ENCODE measurements at regions not wholly inside any gene's neighbourhood (a gene's known extent, or its start where the extent isn't known, plus 50 kb on each side); places are given as distances from the start of the nearest gene placed in this dataset.

GRCh38 chr13:62847520-62847919, 1431.9 kb upstream of the PCDH20 start:
- H3K23ac ChIP-seq (ENCODE audit: low read length): no peak overlapping the region
- H3K27me3 ChIP-seq (ENCODE audit: insufficient read depth, low read length, poor library complexity): no peaks in the 10 kb centered on the region
- no peak overlapping the region for H4K5ac ChIP-seq (ENCODE audit: low read length)
- H3K36me3 ChIP-seq (ENCODE audit: control insufficient read depth, insufficient read depth, low read length): no peaks in the 10 kb centered on the region
- H2AK5ac ChIP-seq (ENCODE audit: low read length): no peak overlapping the region
- no peak overlapping the region for H2BK5ac ChIP-seq (ENCODE audit: low read length)
- H3K9ac ChIP-seq (ENCODE audit: low read length): no peak overlapping the region
- no peak overlapping the region for H3K4me3 ChIP-seq (ENCODE audit: low read length)
- H3K4me2 ChIP-seq (ENCODE audit: low read length): no peak overlapping the region
- H3K4ac ChIP-seq (ENCODE audit: low read depth, low read length): no peak overlapping the region
- DNase-seq: no peak
- no peak overlapping the region for H2BK15ac ChIP-seq (replicated peaks; ENCODE audit: low read depth)
- WGBS (ENCODE audit: extremely low coverage, insufficient coverage, low lambda C conversion rate): no CpG with 5 or more reads among the region's 1 CpG
- H3K27ac ChIP-seq (ENCODE audit: low read depth, low read length): no peak overlapping the region
- no peak overlapping the region for H2BK120ac ChIP-seq (ENCODE audit: low read depth, low read length)
- H3K79me1 ChIP-seq (ENCODE audit: low read length): no peaks in the 10 kb centered on the region
- no peak overlapping the region for H3K18ac ChIP-seq (ENCODE audit: low read length)
- H3K56ac ChIP-seq (ENCODE audit: low read length): no peak overlapping the region
- H4K8ac ChIP-seq (ENCODE audit: low read depth, low read length): no peak overlapping the region
- H3K4me1 ChIP-seq (ENCODE audit: control insufficient read depth, low read depth, low read length): no peaks in the 10 kb centered on the region
- H3K79me2 ChIP-seq (ENCODE audit: control insufficient read depth, insufficient read depth, low read length): no peaks in the 10 kb centered on the region

- Histone ChIP-seq H2BK120ac (ENCODE audit: low read depth, low read length) (no peak overlapping the region), H3K18ac (ENCODE audit: low read length) (no peak overlapping the region), H4K5ac (ENCODE audit: low read length) (no peak overlapping the region), H2AK5ac (ENCODE audit: low read length) (no peak overlapping the region), H3K4ac (ENCODE audit: low read depth, low read length) (no peak overlapping the region), H3K4me3 (ENCODE audit: low read length) (no peak overlapping the region), H3K79me1 (ENCODE audit: low read length) (no peaks in the 10 kb centered on the region), H3K4me2 (ENCODE audit: low read length) (no peak overlapping the region), H2BK5ac (ENCODE audit: low read length) (no peak overlapping the region), H3K79me2 (ENCODE audit: control insufficient read depth, insufficient read depth, low read length) (no peaks in the 10 kb centered on the region), H3K27me3 (ENCODE audit: insufficient read depth, low read length, poor library complexity) (no peaks in the 10 kb centered on the region), H4K8ac (ENCODE audit: low read depth, low read length) (no peak overlapping the region), H2BK15ac (replicated peaks; ENCODE audit: low read depth) (no peak overlapping the region), H3K56ac (ENCODE audit: low read length) (no peak overlapping the region), H3K4me1 (ENCODE audit: control insufficient read depth, low read depth, low read length) (no peaks in the 10 kb centered on the region), H3K36me3 (ENCODE audit: control insufficient read depth, insufficient read depth, low read length) (no peaks in the 10 kb centered on the region), H3K9ac (ENCODE audit: low read length) (no peak overlapping the region), H3K23ac (ENCODE audit: low read length) (no peak overlapping the region), H3K27ac (ENCODE audit: low read depth, low read length) (no peak overlapping the region)
- no peak for DNase-seq
- no CpG with 5 or more reads among the region's 2 CpGs for WGBS (ENCODE audit: extremely low coverage, insufficient coverage, low lambda C conversion rate)
Observed at GRCh38 chr13:62846302-62846701, 1430.7 kb upstream of the PCDH20 start.

DNA sequence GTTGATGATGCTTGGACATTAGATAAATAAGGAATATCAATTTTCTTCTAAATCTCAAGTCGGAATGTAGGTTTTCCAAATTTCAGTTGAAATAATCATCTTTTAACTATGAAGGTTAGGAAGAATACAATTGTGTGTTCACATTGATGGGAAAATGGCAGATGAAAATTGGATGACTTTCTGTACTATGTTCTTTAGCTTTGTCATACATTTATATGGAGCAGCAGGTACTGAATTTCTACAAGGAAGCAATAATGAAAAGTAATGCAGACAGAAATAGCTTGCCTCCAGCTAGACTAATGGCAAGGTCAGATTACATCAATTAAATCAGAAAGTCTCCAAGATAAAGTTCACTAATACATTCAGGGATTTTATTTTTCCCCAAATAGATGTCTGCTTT, 1423.7 kb upstream of the PCDH20 start:
- H3K4me1 ChIP-seq (ENCODE audit: control insufficient read depth, low read depth, low read length): no peaks in the 10 kb centered on the region
- H2BK120ac ChIP-seq (ENCODE audit: low read depth, low read length): no peak overlapping the region

DNA sequence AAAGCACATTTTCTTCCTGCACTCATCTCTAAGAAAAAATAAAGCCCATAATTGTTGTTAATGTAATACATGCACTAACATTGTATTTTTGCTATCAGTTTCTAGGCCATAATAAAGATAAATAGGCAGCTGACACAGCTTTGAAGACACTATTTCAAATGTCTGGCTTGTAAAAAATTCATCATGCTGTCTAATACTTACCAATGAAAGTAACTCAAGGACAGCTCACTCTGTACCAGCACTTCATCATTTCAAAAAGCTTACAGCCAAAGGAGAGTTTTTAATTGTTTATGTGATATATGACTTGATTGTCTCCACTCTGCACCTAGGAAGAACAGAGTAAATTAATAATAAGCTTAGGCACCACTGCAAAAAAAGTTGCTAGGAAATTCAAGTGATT, 1423.3 kb upstream of the PCDH20 start:
- no peak overlapping the region for H3K9ac ChIP-seq (ENCODE audit: low read length)
- H3K79me2 ChIP-seq (ENCODE audit: control insufficient read depth, insufficient read depth, low read length): no peaks in the 10 kb centered on the region
- no peak for DNase-seq
- H2BK15ac ChIP-seq (replicated peaks; ENCODE audit: low read depth): no peak overlapping the region
- H2BK5ac ChIP-seq (ENCODE audit: low read length): no peak overlapping the region
- no peak overlapping the region for H4K5ac ChIP-seq (ENCODE audit: low read length)
- H3K4me1 ChIP-seq (ENCODE audit: control insufficient read depth, low read depth, low read length): no peaks in the 10 kb centered on the region
- H3K4me2 ChIP-seq (ENCODE audit: low read length): no peak overlapping the region
- H2AK5ac ChIP-seq (ENCODE audit: low read length): no peak overlapping the region
- no peak overlapping the region for H2BK120ac ChIP-seq (ENCODE audit: low read depth, low read length)
- H3K4me3 ChIP-seq (ENCODE audit: low read length): no peak overlapping the region
- no peak overlapping the region for H3K56ac ChIP-seq (ENCODE audit: low read length)
- no peak overlapping the region for H3K27ac ChIP-seq (ENCODE audit: low read depth, low read length)
- H3K27me3 ChIP-seq (ENCODE audit: insufficient read depth, low read length, poor library complexity): no peaks in the 10 kb centered on the region
- H4K8ac ChIP-seq (ENCODE audit: low read depth, low read length): no peak overlapping the region
- no peak overlapping the region for H3K4ac ChIP-seq (ENCODE audit: low read depth, low read length)
- H3K79me1 ChIP-seq (ENCODE audit: low read length): no peaks in the 10 kb centered on the region
- H3K36me3 ChIP-seq (ENCODE audit: control insufficient read depth, insufficient read depth, low read length): no peaks in the 10 kb centered on the region
- H3K23ac ChIP-seq (ENCODE audit: low read length): no peak overlapping the region
- no peak overlapping the region for H3K18ac ChIP-seq (ENCODE audit: low read length)

More for the DNA sequence above, 1423.7 kb upstream of the PCDH20 start:
- Histone ChIP-seq H3K79me1 (ENCODE audit: low read length) (no peaks in the 10 kb centered on the region), H3K4me2 (ENCODE audit: low read length) (no peak overlapping the region), H3K27ac (ENCODE audit: low read depth, low read length) (no peak overlapping the region), H3K23ac (ENCODE audit: low read length) (no peak overlapping the region), H4K5ac (ENCODE audit: low read length) (no peak overlapping the region), H3K4ac (ENCODE audit: low read depth, low read length) (no peak overlapping the region), H3K56ac (ENCODE audit: low read length) (no peak overlapping the region), H3K36me3 (ENCODE audit: control insufficient read depth, insufficient read depth, low read length) (no peaks in the 10 kb centered on the region), H4K8ac (ENCODE audit: low read depth, low read length) (no peak overlapping the region), H3K9ac (ENCODE audit: low read length) (no peak overlapping the region), H3K18ac (ENCODE audit: low read length) (no peak overlapping the region), H2BK15ac (replicated peaks; ENCODE audit: low read depth) (no peak overlapping the region), H3K27me3 (ENCODE audit: insufficient read depth, low read length, poor library complexity) (no peaks in the 10 kb centered on the region), H2AK5ac (ENCODE audit: low read length) (no peak overlapping the region), H3K79me2 (ENCODE audit: control insufficient read depth, insufficient read depth, low read length) (no peaks in the 10 kb centered on the region), H3K4me3 (ENCODE audit: low read length) (no peak overlapping the region), H2BK5ac (ENCODE audit: low read length) (no peak overlapping the region)
- no peak for DNase-seq
- no CpG with 5 or more reads among the region's 1 CpG for WGBS (ENCODE audit: extremely low coverage, insufficient coverage, low lambda C conversion rate)

- Histone ChIP-seq H2BK120ac (ENCODE audit: low read depth, low read length) (no peak overlapping the region), H3K23ac (ENCODE audit: low read length) (no peak overlapping the region), H3K18ac (ENCODE audit: low read length) (no peak overlapping the region), H4K8ac (ENCODE audit: low read depth, low read length) (no peak overlapping the region), H3K36me3 (ENCODE audit: control insufficient read depth, insufficient read depth, low read length) (no peaks in the 10 kb centered on the region), H3K79me2 (ENCODE audit: control insufficient read depth, insufficient read depth, low read length) (no peaks in the 10 kb centered on the region), H3K9ac (ENCODE audit: low read length) (no peak overlapping the region), H3K4me1 (ENCODE audit: control insufficient read depth, low read depth, low read length) (no peaks in the 10 kb centered on the region), H2AK5ac (ENCODE audit: low read length) (no peak overlapping the region), H3K27me3 (ENCODE audit: insufficient read depth, low read length, poor library complexity) (no peaks in the 10 kb centered on the region), H3K56ac (ENCODE audit: low read length) (no peak overlapping the region), H4K5ac (ENCODE audit: low read length) (no peak overlapping the region), H2BK5ac (ENCODE audit: low read length) (no peak overlapping the region), H3K4ac (ENCODE audit: low read depth, low read length) (no peak overlapping the region), H3K79me1 (ENCODE audit: low read length) (no peaks in the 10 kb centered on the region), H2BK15ac (replicated peaks; ENCODE audit: low read depth) (no peak overlapping the region), H3K27ac (ENCODE audit: low read depth, low read length) (no peak overlapping the region), H3K4me2 (ENCODE audit: low read length) (no peak overlapping the region), H3K4me3 (ENCODE audit: low read length) (no peak overlapping the region)
- no peak for DNase-seq
- no CpG with 5 or more reads among the region's 2 CpGs for WGBS (ENCODE audit: extremely low coverage, insufficient coverage, low lambda C conversion rate)
Observed at GRCh38 chr13:62837895-62838294, 1422.2 kb upstream of the PCDH20 start.

GRCh38 chr13:62829486-62829885, 1413.8 kb upstream of the PCDH20 start:
- no peaks in the 10 kb centered on the region for H3K36me3 ChIP-seq (ENCODE audit: control insufficient read depth, insufficient read depth, low read length)

More at GRCh38 chr13:62829486-62829885, 1413.8 kb upstream of the PCDH20 start:
- no peak overlapping the region for H2BK15ac ChIP-seq (replicated peaks; ENCODE audit: low read depth)
- no peaks in the 10 kb centered on the region for H3K79me2 ChIP-seq (ENCODE audit: control insufficient read depth, insufficient read depth, low read length)
- H4K8ac ChIP-seq (ENCODE audit: low read depth, low read length): no peak overlapping the region
- H3K18ac ChIP-seq (ENCODE audit: low read length): no peak overlapping the region
- no CpG with 5 or more reads among the region's 2 CpGs for WGBS (ENCODE audit: extremely low coverage, insufficient coverage, low lambda C conversion rate)
- no peak overlapping the region for H3K56ac ChIP-seq (ENCODE audit: low read length)
- H2BK120ac ChIP-seq (ENCODE audit: low read depth, low read length): no peak overlapping the region
- no peak overlapping the region for H3K4me2 ChIP-seq (ENCODE audit: low read length)
- H3K4me3 ChIP-seq (ENCODE audit: low read length): no peak overlapping the region
- no peaks in the 10 kb centered on the region for H3K4me1 ChIP-seq (ENCODE audit: control insufficient read depth, low read depth, low read length)
- H2AK5ac ChIP-seq (ENCODE audit: low read length): no peak overlapping the region
- no peak overlapping the region for H3K27ac ChIP-seq (ENCODE audit: low read depth, low read length)
- H2BK5ac ChIP-seq (ENCODE audit: low read length): no peak overlapping the region
- no peaks in the 10 kb centered on the region for H3K27me3 ChIP-seq (ENCODE audit: insufficient read depth, low read length, poor library complexity)
- H3K79me1 ChIP-seq (ENCODE audit: low read length): no peaks in the 10 kb centered on the region
- H3K23ac ChIP-seq (ENCODE audit: low read length): no peak overlapping the region
- DNase-seq: no peak
- no peak overlapping the region for H3K9ac ChIP-seq (ENCODE audit: low read length)
- H3K4ac ChIP-seq (ENCODE audit: low read depth, low read length): no peak overlapping the region
- no peak overlapping the region for H4K5ac ChIP-seq (ENCODE audit: low read length)
